DMS53 treated with DMSO at 0.1 percent for 48 hours (cell line): ENCODE measurements at regions not wholly inside any gene's neighbourhood (a gene's known extent, or its start where the extent isn't known, plus 50 kb on each side); places are given as distances from the start of the nearest gene placed in this dataset.

Source experiments
- DNase-seq: peaks from one replicate; lab custom pipeline; 2025; ENCODE audit not compliant: unreplicated experiment; lab: John Stamatoyannopoulos, UW

DNA sequence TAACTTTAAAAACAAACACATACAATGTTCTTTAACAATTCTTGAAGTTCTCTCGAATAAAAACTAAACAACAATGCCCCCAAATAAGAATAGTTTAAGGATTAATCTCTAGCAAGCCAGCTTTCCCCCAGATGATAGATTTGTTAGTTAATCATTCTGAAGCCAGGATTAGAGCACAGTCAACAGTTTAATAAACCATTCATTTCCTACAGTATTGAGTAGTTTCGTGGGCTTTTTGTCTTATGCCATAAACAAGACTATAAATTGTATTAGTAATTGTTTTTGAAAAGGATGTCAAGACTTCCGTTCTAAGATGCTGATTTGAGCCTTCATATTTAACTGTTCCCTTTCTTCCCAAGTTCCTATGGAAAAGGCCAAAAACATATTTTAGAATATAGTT, 136.6 kb downstream of the PIK3R1 start:
- no peak for DNase-seq

DNA sequence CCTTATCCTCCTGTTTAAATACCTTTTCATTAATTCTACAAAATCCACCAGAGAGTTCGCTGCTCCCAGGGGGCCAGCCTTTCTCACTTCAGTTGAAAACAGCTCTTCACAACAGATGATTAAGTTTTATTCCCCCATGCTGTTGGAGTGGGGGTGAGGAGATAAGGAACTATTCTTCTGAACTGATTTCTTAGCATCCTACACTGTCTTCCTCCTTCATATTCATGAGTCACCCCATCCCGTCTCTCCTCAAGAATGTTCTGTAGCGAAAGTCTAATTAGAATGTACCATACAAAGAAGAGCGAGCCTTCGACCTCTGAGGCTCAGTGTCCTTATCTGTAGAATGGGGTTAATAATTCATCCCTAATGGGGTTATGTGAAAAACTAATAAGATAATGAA, 138.0 kb downstream of the PIK3R1 start:
- DNase-seq = no peak

DNA sequence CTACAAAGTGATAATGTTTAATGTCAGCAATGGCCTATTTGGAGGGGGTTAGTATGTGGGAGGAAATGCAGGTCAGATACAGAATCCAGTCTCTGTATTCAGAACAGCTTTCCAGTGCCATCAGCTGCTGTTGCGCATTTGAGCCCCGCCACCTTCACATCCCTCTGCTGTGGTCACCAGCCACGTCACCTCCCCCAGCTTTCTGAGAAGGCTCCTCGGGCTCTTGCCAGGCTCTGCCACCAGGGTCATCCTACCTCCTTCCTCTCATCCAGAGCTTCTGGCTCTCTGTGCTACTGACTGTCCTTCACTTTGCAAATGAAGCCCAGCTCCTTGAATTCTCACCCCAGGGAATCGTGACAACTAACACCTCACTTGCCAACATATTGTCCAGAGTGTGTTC, 138.8 kb downstream of the PIK3R1 start:
- DNase-seq = no peak

DNA sequence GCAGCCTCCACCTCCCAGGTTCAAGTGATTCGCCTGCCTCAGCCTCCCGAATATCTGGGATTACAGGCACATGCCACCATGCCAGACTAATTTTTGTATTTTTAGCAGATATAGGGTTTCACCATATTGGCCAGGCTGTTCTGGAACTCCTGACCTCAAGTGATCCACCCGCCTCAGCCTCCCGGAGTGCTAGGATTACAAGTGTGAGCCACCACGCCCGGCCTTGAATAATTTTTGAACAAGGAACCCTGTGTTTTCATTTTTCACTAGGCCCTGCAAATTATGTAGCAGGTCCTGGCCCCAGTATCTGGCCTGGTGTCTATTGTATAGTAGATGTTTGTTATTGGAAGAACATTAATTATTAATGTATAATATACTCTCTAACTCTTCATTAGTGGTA, 140.7 kb downstream of the PIK3R1 start:
- DNase-seq = no peak

DNA sequence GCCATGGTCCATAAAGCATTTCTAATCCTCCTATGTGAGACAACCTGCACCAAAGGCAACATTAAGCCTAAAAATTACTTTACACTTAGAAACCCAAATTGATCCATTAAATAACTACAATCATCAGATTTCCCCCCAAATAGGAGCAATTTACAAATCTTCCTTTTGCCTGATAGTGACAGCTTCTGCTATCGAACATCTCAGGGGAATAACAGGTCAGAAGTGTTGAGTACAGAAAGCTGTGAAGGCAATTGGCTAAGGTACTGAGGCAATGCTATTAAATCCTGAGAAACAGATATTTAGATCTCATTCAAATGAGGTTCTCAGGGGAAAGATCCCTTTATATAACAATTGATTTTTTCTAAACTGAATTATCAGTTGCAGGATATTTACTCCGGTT, 141.1 kb downstream of the PIK3R1 start:
- no peak for DNase-seq

DNA sequence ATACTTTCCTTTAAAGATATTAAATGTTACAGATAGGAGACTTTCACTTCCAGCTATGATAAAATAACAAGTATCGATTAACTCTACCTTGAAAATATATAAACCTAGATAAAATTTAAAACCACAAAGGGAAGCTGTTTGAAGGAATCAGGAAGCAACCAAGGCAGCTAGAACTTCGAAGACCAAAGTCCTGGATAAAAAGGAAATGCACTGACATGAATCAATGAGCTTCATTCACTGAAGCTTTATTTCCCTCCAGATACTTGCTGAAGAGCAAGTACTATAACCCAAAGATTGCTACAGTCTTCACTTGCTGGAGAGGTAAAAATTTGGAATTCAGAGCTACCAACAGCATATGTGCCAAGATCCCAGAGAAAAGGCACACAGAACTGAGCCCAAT, 144.1 kb downstream of the PIK3R1 start:
- DNase-seq = no peak

DNA sequence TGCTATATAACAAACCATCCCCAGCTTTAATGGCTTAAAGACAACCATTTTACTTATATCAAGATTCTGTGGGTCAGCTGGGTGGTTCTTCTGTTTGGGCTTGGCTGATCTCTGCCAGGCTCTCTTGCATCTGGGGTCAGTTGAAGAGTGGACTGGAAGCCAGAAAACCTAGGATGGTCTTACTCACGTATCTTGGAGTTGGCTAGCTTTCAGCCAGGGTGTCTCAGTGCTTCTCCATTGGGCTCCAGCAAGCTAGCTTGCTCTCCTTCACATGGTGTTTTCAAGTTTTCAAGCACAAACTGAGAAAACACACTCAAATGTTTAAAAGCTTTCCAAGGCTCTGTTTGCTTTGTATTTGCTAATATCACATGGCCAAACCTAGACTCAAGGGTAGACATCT, 146.8 kb downstream of the PIK3R1 start:
- no peak for DNase-seq

DNA sequence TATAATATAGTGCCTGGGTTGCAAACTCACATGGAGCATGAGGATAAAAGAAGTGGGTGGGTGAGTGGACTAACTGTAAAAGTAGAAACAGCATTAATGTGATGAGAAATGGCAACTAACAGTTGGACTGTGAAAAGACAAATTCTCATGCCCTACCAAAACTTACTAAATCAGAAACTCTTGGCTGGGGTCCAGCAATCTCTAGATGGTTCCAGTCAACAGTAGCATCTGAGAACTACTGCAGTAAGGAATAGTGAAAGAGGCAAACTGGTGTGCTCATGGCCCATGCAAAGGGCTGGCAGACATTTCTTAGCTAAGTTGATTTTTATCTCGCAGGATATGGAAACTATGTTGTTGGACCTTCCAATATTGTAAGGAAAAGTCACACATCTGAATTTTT, 150.3 kb downstream of the PIK3R1 start:
- DNase-seq = no peak

DNA sequence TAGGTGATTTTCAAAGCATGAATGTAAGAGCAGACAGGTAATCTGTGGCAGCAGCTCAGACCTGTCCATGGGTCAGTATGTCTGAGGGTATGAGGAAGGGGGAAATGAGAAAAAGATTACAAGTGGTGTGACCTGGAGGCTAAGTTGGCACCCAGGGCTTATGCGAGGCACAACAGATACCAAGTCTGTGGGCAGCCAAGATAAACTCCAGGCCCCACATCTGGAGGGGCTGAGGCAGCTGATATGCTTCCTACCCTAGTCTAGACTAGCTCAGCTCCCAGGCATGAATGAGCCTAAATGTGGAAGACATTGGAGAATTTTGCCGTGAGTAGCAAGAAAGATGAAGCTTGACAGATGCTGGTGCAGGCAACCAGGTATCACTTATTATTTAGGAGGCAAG, 151.7 kb downstream of the PIK3R1 start:
- DNase-seq = no peak

DNA sequence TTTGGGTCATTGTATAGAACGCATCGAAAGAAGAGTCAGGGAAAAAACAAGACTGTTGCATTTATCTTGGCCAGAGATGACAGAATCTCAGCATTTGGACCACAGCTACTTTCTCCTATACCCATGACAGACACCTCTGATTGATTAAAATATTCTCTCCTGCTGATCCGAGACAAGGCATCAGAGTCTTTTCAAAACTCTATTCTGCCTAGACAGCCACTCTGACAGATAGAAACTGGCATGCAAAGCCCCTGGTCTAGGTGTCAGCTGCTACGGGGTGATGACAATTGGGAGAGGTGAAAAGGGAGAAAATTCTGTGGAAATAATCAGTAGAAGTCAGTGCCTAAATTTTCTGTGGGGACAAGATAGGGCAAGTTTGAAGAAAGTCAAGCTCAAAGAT, 152.2 kb downstream of the PIK3R1 start:
- DNase-seq = no peak

DNA sequence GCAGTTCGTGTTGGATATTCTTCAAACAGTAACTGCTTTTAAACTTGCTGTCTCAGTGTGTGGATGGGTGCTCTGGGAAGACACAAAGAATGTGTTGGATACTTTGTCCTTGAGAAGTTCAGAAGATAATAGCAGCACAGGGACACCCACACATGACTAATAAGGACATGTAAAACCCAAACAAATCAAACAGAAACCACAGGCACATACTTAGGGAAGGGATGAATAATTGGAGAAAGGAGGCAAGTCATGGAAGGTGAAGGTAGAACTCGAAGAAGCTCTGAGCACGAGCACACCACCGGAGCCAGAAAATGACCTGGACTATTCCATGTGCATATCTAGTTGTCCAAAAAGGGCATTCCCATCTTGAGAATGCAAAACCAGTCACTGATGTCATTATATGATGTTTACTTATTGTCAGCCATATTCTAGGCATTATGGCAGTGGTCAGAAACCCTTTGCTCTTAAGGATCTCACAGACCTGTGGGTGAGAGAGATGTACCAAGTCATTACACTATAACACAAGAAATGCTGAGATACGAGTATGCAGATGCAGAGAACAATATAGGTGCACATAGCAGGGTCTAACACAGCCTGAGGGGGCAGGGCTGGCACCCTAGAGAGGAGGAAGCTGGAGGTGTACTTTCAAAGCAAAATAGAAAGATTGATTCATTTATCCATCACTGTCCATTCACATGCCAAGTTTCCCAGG, 152.9 kb downstream of the PIK3R1 start:
- no peak for DNase-seq

DNA sequence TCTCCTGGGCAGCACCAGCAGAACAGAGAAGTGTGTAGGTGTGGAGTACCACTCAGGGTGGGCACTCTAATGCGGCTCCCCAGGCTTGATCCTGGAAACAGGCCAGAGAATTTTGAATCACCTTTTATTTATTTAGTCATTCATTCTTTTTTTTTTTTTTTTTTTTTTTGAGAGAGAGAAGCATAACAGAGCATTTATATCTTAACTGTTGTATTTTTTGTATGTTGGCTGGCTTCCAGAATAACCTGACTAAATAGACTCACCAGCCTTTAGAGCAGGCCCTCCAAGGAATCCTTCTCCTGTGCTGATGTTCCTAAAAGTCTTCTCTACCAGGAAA, 153.4 kb downstream of the PIK3R1 start:
- peak; percentile 17 for DNase-seq

DNA sequence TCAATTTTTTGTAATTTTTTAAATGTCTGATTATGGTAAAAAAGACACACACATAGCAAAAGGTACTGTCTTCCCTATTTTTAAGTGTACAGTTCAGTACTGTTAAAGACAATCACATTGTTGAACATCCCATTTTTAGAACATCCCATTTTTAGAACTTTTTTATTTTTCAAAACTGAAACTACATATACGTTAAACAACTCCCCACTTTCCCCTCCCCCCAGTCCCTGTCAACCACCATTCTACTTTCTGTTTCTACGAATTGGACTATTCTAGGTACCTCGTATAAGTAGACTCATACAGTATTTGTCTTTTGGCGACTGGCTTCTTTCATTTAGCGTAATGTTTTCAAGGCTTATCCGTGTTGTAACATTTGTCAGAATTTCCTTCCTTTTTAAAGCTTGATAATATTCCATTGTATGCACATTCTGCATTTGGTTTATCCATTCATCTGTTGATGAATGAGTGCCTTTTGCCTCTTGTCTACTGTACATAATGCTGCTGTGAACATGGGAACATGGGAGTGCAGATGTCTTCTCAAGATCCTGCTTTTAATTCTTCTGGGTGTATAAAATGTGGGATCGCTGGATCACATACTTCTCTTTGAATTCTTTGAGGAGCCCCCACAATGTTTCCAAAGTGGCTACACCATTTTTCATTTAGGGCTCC, 154.0 kb downstream of the PIK3R1 start:
- DNase-seq = no peak

DNA sequence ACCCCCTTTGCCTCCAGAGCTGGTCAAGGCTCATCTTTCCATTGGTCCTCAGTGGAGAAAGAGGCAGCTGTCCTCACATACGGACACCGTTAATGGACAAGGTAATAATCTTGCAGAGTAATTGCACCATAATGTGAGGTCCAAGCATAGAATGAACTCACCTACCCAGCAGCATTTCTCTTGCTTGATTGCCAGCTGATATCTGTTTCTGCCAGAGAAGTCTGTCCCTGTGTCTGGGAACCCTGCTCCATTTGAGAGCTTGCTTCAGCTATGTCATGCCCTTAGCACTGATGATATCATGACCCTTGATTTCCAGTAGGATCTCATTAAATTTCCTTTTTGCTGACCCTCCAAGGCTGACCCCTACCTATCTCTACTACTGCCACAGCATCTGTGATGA, 154.6 kb downstream of the PIK3R1 start:
- no peak for DNase-seq

DNA sequence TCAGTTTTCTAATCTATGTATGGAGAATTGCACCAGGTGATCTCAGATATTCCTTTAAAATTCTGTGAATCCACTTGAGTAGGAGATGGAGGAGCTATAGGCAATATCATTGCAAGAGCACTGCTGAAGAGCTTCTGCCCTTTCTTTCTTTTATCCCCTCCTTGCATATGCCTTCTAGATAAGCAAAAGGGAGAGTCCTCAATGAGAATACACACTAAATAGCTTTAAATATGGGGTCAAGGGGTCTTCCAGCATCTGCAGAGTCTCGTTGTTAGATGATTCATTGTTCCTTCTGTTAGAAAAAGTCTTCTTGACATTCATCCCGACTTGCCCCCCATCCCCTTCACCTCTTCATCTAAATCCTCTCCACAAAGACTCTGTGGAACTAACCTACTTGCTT, 156.1 kb downstream of the PIK3R1 start:
- DNase-seq = no peak

DNA sequence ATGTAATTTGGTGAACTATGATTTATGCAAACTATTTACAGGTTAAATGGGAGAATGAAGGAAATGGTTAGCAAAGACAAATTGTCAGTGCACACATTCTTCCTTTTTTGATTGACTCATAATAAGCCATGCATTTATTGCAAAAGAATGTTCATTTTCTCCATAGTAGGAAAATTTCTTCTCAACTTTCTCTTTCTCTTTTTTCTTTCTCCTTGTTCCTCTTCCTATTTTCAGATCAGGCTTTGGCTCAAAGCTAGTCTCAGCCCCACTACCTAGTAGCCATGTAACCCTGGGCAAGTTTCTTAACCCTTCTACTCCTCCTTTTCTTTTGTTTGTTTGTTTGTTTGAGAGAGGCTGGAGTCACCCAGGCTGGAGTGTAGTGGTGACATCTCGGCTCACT, 156.6 kb downstream of the PIK3R1 start:
- no peak for DNase-seq

DNA sequence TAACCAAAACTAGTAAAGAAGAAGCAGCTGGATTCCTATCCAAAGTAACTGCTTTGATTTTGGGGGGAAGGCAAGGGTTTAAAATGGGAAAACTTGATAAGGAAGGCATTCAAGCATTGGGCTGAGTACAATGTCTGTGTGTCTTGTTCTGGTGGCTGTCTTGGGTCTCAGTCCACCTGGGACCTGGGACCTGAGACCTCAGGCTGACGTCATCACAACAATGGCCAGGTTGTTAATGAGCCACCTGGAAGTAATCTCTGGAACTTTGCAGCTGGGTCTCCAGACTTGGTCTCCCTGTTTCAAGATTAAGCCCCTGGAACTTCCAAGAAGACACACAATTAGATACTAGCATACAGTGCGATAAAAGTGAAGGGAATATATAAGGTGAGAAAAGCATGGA, 157.5 kb downstream of the PIK3R1 start:
- DNase-seq = no peak

DNA sequence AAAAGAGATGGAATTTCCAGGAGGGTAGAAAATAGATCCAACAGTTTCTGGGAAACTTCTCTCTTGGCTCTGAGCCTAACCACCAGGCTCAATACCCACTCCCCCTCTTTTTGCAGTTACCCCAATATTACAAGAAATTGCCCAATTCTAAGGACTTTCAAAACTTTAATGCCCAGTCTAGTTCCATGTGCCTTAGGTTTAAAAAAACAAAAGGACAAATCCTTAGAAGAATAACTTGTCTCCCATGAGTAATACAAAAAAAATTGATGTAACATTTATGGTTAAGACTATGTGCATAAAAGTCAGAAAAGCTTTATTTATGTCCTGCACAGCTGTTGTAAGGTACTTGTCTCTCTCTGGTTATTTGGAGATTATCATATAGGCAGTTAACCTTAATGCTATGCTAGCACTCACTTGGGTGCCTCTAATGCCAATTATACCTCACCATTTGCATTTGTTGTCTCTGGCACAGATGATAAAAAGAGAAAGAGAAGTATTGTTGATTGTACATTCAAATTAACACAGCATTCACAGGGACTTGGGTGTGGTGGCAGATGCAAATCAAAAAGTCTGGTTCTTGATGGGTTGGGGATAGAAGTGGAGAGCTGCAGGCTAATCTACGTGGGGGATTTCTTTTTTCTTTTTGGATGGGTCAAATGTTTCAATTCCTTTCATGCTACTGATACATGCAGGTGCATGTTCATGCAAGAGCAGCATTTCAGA, 159.4 kb downstream of the PIK3R1 start:
- DNase-seq = no peak

DNA sequence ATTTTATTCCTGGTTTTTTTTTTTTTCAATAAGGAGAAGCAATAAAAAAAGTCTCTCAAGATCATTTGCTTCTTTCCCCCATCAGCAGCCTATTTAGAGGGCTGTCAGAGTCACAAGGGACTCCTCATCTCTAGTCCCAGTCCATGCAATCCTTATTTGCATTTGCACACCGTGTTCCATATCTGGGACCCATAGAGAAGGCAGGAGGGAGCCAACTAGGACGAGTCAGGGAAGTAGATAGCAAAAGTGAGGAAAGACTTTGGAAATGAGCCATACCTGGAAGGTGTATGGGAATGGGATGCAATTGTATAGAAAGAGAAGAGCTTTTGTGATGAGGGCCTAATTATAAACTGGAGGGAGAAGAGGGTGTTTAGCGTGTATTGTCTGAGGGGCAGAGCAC, 160.0 kb downstream of the PIK3R1 start:
- DNase-seq = no peak

DNA sequence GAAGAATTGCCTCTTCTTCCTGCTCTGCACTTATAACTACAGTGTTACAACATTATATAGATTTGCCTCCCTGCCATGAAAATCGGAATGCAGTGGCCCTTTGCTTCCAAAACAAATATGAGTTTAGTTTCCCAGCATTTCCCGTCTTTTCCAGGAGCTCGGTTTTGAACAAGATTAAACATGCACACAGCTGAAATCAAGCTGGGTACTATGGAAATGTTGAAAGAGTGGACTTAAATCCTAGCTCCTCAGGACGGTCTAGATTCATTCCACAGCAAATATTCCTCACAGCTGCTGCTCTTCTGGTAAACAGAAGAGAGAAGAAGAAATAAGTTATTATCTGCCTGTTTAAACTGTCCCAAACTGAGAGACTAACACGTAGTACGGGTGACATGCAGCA, 161.4 kb downstream of the PIK3R1 start:
- DNase-seq = no peak

DNA sequence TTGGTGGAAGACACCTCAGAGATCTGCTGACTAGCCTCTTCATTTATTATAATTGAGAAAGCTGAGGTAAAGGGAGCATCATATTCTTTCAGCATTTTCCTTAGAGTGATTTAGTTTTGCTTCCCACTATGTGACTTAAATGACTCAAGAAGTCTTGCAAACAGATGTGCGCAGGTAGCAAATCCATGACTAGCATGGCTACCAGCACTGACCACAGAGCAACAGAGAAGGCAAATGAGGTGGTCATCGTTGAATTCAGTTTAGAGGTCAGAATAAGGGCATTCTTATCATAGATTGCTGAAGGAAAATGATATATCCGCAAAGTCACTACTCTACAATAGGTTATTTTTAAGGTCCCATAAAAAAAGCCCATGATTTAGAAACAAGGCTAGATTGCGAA, 162.2 kb downstream of the PIK3R1 start:
- DNase-seq = no peak

DNA sequence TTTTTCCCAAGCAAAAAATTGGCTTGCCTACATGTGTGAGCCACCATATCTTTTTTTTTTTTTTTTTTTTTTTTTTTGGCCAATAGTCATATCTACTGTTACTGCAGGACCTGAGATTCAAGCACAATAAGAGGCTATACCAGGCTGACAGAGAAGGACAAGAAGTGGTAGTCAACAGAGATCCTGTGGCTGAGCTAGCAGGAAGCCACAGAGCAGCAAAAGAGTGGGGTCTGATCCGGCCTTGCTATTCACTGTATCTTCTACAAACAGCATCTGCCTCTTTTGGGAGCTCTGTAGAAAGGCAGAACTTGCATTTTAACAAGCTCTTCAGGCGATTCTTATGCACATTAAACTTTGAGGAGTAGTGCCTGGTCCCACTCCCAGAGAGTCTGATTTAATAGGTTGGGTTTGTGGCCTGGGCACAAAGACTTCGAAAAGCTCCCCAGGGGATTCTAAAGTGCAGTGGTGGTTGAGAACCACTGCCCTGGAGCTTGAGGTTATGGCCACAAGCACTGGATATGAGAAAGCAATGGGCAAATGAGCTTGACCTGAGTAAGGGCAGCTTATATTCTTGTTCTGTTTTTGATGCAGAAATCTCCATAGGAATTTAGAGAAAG, 162.8 kb downstream of the PIK3R1 start:
- DNase-seq = no peak
